GM12875 (cell line): ENCODE measurements at regions not wholly inside any gene's neighbourhood (a gene's known extent, or its start where the extent isn't known, plus 50 kb on each side); places are given as distances from the start of the nearest gene placed in this dataset.

ENCODE experiments used
- H3K4me3 ChIP-seq: one replicate; pipeline ENCODE4 v1.5.1; 2011; ENCODE audit warnings: low read depth, low read length, control low read depth
- CTCF ChIP-seq: IDR thresholded peaks from 2 replicates; pipeline ENCODE4 v1.5.1; 2011; ENCODE audit warnings: low read depth, mild to moderate bottlenecking, control low read depth, inconsistent platforms, low read length, moderate library complexity, borderline replicate concordance; ENCODE audit not compliant: insufficient read depth

- H3K4me3 ChIP-seq = no peak overlapping the region
- TF ChIP-seq CTCF = no peak
Measured at GRCh38 chr17:33515974-33516373, 222.9 kb upstream of the ASIC2 start.

GRCh38 chr17:33516645-33517044, 223.6 kb upstream of the ASIC2 start:
- TF ChIP-seq CTCF = no peak
- H3K4me3 ChIP-seq = no peak overlapping the region

- no peak overlapping the region for H3K4me3 ChIP-seq
Measured at GRCh38 chr17:33517746-33518145, 224.7 kb upstream of the ASIC2 start.

GRCh38 chr17:33519692-33520091, 226.6 kb upstream of the ASIC2 start:
- H3K4me3 ChIP-seq = no peak overlapping the region
- TF ChIP-seq CTCF = no peak

More at GRCh38 chr17:33517746-33518145, 224.7 kb upstream of the ASIC2 start:
- TF ChIP-seq CTCF = no peak

- TF ChIP-seq CTCF = peak; percentile 87
- no peak overlapping the region for H3K4me3 ChIP-seq
Measured at GRCh38 chr17:33520426-33521330, 227.6 kb upstream of the ASIC2 start.

- no peak overlapping the region for H3K4me3 ChIP-seq
- peak; percentile 59 for TF ChIP-seq CTCF
Measured at GRCh38 chr17:33521784-33522183, 228.7 kb upstream of the ASIC2 start.

- no peak overlapping the region for H3K4me3 ChIP-seq
- TF ChIP-seq CTCF = 0 out of 2 replicates have a peak, but pooled peaks have one; percentile 17
Measured at GRCh38 chr17:33522623-33523022, 229.5 kb upstream of the ASIC2 start.
